MM.1S (cell line): ENCODE measurements at regions not wholly inside any gene's neighbourhood (a gene's known extent, or its start where the extent isn't known, plus 50 kb on each side); places are given as distances from the start of the nearest gene placed in this dataset.

ENCODE experiments used
- DNase-seq: peaks from one replicate; pipeline ENCODE4 v3.0.0-alpha.2; 2015
- H2AFZ ChIP-seq: fragments of 300-600 bp; sonication (generic); 2 replicates; pipeline ENCODE4 v1.6.0; 2016; ENCODE audit warnings: antibody characterized with exemption, low read length
- H3F3A ChIP-seq: fragments of 300-600 bp; sonication (generic); 2 replicates; pipeline ENCODE4 v1.6.1; 2016; ENCODE audit warnings: mild to moderate bottlenecking, antibody characterized with exemption, low read length, moderate library complexity, mixed read lengths; ENCODE audit not compliant: insufficient read depth
- H3K27ac ChIP-seq: fragments of 300-600 bp; sonication (generic); 2 replicates; pipeline ENCODE4 v1.5.1; 2016; ENCODE audit warnings: mild to moderate bottlenecking, low read length
- H3K27me3 ChIP-seq: fragments of 300-600 bp; sonication (generic); replicated peaks from 2 replicates; pipeline ENCODE4 v1.6.0; 2016; ENCODE audit warnings: low read length; ENCODE audit not compliant: insufficient read depth
- H3K36me3 ChIP-seq: fragments of 300-600 bp; sonication (generic); replicated peaks from 2 replicates; pipeline ENCODE4 v1.6.1; 2016; ENCODE audit warnings: mild to moderate bottlenecking, low read length, mixed read lengths; ENCODE audit not compliant: insufficient read depth
- H3K4me1 ChIP-seq: fragments of 300-600 bp; sonication (generic); 2 replicates; pipeline ENCODE4 v1.6.1; 2016; ENCODE audit warnings: low read length, mixed read lengths
- H3K4me2 ChIP-seq: fragments of 300-600 bp; sonication (generic); 2 replicates; pipeline ENCODE4 v1.6.0; 2016; ENCODE audit warnings: low read depth, low read length
- H3K4me3 ChIP-seq: fragments of 300-600 bp; sonication (generic); 2 replicates; pipeline ENCODE4 v1.5.1; 2016; ENCODE audit warnings: low read length, mixed read lengths
- H3K79me2 ChIP-seq: fragments of 300-600 bp; sonication (generic); 2 replicates; pipeline ENCODE4 v1.6.1; 2016; ENCODE audit warnings: mixed run types, low read length, mixed read lengths
- H3K9ac ChIP-seq: fragments of 300-600 bp; sonication (generic); 2 replicates; pipeline ENCODE4 v1.6.1; 2016; ENCODE audit warnings: low read length, mixed read lengths
- H3K9me2 ChIP-seq: fragments of 300-600 bp; sonication (generic); replicated peaks from 2 replicates; pipeline ENCODE4 v1.6.1; 2016; ENCODE audit warnings: mild to moderate bottlenecking, low read length, mixed read lengths; ENCODE audit not compliant: insufficient read depth
- H3K9me3 ChIP-seq: fragments of 300-600 bp; sonication (generic); replicated peaks from 2 replicates; pipeline ENCODE4 v1.6.1; 2016; ENCODE audit warnings: mild to moderate bottlenecking, low read length, mixed read lengths; ENCODE audit not compliant: insufficient read depth
- H4K20me1 ChIP-seq: fragments of 300-600 bp; sonication (generic); 2 replicates; pipeline ENCODE4 v1.6.1; 2016; ENCODE audit warnings: mild to moderate bottlenecking, low read length, moderate library complexity, mixed read lengths; ENCODE audit not compliant: insufficient read depth
- CTCF ChIP-seq: fragments of 300-600 bp; sonication (generic); IDR thresholded peaks from 2 replicates; pipeline ENCODE4 v1.5.1; 2016; ENCODE audit warnings: antibody characterized with exemption, low read length, mixed read lengths
- EZH2 ChIP-seq: fragments of 300-600 bp; sonication (generic); optimal IDR thresholded peaks from 2 replicates; pipeline ENCODE3; 2017; ENCODE audit warnings: low read depth, mild to moderate bottlenecking, antibody characterized with exemption, low read length, mixed read lengths
- EZH2phosphoT487 ChIP-seq: fragments of 300-600 bp; sonication (generic); IDR thresholded peaks from 2 replicates; pipeline ENCODE4 v1.6.1; 2018; ENCODE audit warnings: antibody characterized with exemption, low read length

DNA sequence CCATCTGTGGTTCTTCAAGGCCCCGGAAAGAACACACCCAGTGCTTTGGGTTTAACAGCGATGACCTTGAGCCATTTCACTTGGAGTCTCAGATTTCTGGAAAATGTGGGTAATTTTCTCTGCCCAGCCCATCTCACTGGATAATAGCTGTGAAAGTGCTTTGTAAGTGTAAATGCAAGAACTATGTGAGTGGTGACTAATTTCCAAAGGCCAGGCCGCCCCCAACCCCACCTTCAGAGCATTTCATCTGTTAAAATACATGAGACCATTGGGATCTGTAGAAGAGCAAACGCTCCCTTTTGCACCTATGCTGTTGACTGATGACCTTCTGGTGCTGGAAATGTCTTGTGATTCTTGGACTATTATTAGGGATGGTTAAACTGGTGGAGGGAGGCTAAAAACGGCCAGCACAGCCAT lies 196.8 kb upstream of the LPP start:
- H2AFZ ChIP-seq = no peak overlapping the region
- H3F3A ChIP-seq = no peaks in the 10 kb centered on the region
- H3K27me3 ChIP-seq = no peaks in the 10 kb centered on the region
- DNase-seq = no peak
- H3K4me2 ChIP-seq = no peak overlapping the region
- no peaks in the 10 kb centered on the region for H3K9me2 ChIP-seq
- no peaks in the 10 kb centered on the region for H3K36me3 ChIP-seq
- H3K4me3 ChIP-seq = no peak overlapping the region
- no peaks in the 10 kb centered on the region for H4K20me1 ChIP-seq
- no peaks in the 10 kb centered on the region for H3K79me2 ChIP-seq
- H3K4me1 ChIP-seq = no peaks in the 10 kb centered on the region
- no peaks in the 10 kb centered on the region for H3K9me3 ChIP-seq
- H3K9ac ChIP-seq = no peak overlapping the region
- H3K27ac ChIP-seq = no peak overlapping the region
- TF ChIP-seq EZH2phosphoT487 (no peak), EZH2 (no peak), CTCF (no peak)

DNA sequence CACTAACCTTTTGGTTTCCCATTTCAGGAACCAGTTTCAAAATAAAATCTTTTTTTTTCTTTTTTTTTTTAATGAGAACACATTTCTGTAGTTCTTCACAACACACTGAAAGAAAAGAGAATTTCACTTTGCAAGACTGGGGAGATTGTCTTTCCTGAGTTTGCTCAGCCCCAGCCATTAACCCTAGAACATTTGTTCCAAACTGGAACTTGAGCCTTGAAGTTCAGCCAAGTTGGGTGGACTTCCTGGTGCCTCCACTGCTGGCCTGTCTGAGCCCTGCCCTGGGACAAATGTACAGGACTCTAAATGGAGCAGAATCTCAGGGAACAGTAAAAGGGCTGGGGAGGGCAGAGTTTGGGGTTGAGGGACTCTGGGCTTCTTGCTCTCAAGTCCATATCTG lies 196.4 kb upstream of the LPP start:
- Histone ChIP-seq H3K36me3 (no peaks in the 10 kb centered on the region), H3K9me2 (no peaks in the 10 kb centered on the region), H3K9me3 (no peaks in the 10 kb centered on the region), H2AFZ (no peak overlapping the region), H3F3A (no peaks in the 10 kb centered on the region), H3K9ac (no peak overlapping the region), H3K79me2 (no peaks in the 10 kb centered on the region), H3K27ac (no peak overlapping the region), H3K4me1 (no peaks in the 10 kb centered on the region), H3K27me3 (no peaks in the 10 kb centered on the region), H4K20me1 (no peaks in the 10 kb centered on the region), H3K4me3 (no peak overlapping the region), H3K4me2 (no peak overlapping the region)
- no peak for TF ChIP-seq EZH2
- TF ChIP-seq CTCF = no peak
- no peak for TF ChIP-seq EZH2phosphoT487
- DNase-seq = no peak

DNA sequence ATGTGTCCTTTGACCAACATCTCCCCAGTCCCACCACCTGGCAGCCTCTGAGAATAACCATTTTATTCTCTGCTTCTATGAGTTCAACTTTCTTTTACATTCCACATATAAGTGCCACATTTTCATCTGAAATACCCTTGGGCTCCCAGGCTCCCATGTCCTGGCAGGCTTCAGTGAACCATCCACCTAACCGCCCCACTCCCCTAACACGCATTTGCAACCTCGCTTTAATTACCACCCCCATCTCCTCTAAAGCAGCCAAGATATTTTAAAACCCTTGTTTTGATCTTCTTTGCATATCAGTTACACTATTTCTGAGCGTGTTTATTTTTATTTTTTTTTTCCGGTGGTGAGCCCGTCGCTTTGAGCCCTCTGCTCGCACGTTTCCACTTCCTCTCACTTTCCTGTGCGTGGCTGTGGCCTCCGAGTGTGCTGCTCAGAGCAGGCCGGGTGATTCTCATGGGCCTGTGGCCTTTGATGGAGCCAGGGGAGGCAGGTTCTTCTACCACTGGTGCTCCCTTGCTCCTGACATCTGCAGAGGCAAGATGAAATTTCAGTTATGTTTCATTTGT lies 195.4 kb upstream of the LPP start:
- H3K79me2 ChIP-seq = no peaks in the 10 kb centered on the region
- H2AFZ ChIP-seq = no peak overlapping the region
- no peak for TF ChIP-seq EZH2phosphoT487
- TF ChIP-seq EZH2 = no peak
- no peak for TF ChIP-seq CTCF
- H3K9me3 ChIP-seq = no peaks in the 10 kb centered on the region
- H3F3A ChIP-seq = no peaks in the 10 kb centered on the region
- H3K36me3 ChIP-seq = no peaks in the 10 kb centered on the region
- H4K20me1 ChIP-seq = no peaks in the 10 kb centered on the region
- no peak overlapping the region for H3K4me3 ChIP-seq
- no peak overlapping the region for H3K9ac ChIP-seq
- no peak overlapping the region for H3K4me2 ChIP-seq
- no peak for DNase-seq
- H3K4me1 ChIP-seq = no peaks in the 10 kb centered on the region
- H3K27ac ChIP-seq = no peak overlapping the region
- H3K9me2 ChIP-seq = no peaks in the 10 kb centered on the region
- H3K27me3 ChIP-seq = no peaks in the 10 kb centered on the region
